HG02610 (cell line): ENCODE measurements at regions not wholly inside any gene's neighbourhood (a gene's known extent, or its start where the extent isn't known, plus 50 kb on each side); places are given as distances from the start of the nearest gene placed in this dataset.

Source experiments
- ATAC-seq: cut with Tn5 transposase; IDR thresholded peaks from one replicate; pipeline ENCODE4 v1.9.1; 2021; ENCODE audit warnings: mild to moderate bottlenecking, moderate library complexity; ENCODE audit not compliant: unreplicated experiment

DNA sequence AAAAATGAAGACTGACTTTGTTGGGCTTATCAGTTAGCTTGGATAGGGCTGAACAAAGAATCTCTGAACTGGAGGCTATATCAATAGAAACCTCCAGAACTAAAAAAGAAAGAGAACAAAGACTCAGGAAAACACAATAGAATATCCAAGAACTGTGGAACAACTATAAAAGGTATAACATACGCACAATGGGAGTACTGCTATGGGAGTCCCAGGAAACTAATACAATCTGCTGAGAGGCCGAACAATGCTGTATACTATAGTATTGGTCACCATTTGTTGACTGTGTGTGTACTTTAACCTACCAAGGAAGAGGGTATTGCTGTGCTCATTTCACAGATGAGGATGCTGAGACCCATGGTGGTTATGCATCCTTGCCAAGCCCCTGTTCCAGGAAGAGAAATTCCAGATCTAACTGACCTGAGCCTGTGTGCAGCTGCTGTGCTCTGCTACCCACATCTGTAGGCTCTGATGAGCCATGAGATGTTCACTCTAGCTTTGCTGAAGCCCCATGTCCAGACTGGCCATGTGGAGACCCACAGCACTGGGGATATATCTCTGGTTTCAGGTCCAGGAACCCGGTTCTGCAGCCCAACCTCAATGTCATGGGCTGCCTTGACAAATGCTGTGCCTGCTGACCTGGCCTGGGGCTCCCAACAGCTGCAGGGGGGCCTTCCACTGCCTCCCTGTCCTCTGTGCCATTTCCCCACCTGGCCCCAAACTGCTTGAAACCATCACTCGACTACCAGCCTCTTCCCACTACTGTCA lies 254.3 kb upstream of the TNRC6C start:
- ATAC-seq = no peak

DNA sequence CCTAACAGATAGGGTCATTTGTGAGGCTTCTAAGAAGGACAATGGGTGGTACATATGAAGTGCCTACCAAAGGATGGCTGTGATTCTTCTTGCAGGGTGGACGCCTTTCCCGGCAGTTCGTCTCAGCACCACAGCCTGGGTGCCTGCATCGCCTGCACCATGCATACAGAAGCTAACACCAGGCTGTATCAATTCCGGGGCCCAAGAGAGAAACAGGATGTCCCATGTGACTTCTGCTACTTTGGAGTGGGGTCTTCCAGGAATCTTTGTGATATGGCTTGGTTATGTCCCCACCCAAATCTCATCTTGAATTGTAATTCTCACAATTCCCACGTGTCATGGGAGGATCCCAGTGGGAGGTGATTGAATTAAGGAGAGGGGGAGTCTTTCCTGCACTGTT lies 251.6 kb upstream of the TNRC6C start:
- ATAC-seq = no peak

DNA sequence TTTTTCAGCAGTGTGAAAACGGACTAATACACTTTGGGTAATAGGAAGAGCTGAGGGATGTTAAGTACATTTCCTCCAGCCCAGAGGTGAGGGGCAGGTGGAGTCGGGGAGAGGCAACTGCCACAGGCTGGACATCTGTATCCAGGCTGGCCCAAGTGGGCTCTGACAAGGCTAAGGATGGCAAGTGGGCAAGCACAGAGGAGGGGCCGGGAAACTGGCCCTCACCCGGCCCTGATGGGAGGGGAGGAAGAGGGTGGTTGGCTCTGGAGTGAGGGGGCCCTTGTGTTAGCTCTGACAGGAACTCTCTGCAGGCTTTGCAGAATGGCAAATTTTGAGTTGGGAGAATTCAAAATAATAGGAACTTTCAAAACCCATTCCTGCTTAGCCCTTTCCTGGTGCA lies 251.0 kb upstream of the TNRC6C start:
- no peak for ATAC-seq

DNA sequence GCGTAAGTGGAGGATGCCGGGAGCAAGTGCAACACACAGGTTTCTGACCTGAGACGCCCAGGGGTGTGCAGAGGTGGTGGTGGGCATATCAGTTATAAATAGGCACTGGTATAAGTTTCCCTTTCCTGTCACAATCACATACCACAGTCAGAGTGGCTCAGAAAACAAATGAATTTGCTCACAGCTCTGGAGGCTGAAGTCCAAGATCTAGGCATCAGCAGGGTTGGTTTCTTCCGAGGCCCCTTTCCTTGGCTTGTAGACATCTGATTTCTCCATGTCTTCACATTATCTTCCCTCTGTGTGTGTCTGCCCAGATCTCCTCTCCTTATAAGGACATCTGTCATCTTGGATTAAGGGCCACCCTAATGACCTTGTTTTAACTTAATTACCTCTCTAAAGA lies 250.5 kb upstream of the TNRC6C start:
- no peak for ATAC-seq

DNA sequence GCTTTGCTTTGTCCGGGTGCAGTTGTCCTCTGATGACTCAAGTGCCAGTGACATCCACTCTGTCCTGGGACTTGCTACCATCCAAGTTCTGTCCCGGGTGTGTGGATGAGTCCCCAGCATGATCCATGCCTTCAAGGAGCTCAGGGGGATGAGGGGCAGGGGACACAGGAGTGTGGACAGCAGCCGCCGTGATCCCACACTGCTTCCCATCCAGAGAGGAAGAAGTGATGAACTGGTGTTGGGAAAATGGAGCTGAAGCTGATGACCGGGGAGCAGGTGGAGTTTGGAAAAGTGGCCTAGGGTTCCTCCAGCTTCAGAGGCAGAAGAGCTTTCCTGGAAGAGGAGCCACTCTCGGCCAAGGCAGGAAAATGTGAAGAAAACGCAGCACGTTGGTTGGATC lies 249.6 kb upstream of the TNRC6C start:
- no peak for ATAC-seq

DNA sequence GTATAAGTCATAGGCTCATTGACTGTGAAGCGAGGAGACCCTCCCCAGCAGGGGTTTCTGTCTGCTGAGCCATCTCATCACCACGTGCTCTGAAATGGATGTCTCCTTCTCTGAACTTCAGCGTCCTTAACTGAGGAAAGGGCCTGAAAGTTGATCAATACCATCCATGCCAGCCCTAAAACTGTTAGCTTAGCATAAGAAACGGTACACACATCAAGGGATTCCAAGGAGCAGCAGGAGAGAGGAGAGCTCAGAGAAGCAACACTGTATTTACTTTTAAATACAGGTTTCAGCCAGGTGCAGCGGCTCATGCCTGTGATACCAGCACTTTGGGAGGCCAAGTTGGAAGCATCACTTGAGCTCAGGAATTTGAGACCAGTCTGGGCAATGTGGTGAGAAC lies 248.9 kb upstream of the TNRC6C start:
- ATAC-seq = no peak

DNA sequence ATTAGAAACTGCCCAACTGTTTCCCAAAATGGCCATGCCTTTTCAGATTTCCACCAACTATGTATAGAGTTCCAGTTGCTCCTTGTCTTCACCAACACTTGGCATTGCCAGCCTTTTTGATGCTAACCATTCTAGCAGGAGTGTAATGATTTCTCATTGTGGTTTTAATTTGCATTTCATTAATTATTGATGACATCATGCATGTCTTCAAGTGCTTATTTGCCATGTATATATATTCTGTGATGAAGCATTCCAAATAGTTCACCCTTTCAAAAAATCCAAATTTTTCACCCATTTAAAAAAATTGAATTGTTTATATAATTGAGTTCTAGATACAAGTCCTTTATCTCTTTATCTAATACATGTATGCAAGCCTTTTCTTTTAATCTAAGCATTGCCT lies 245.9 kb upstream of the TNRC6C start:
- ATAC-seq = no peak

DNA sequence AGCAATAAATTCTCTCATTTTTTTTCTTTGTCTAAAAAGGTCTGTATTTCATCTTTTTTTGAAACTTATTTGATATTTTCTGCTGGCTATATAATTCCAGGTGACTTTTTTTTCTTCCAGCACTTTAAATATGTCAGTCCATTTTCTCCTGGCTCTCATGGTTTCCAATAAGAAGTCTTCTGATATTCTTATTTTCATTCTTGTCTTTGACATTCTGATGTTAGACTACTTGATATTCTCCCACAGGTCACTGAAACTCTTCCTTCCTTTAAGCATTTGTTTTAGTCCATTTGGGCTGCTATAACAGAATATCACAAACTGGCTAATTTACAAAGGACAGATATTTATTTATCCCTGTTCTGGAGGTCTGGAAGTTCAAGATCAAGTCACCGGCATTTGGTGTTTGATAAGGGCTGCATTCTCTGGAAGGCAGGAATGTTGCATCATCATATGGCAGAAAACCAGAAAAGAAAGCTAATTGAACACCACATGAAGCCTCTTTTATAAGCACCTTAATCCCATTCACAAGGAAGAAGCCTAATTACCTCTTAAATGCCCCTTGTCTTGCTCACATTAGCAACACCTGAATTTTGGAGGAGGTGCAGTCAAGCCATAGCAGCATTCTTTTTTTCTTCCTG lies 242.1 kb upstream of the TNRC6C start:
- no peak for ATAC-seq

DNA sequence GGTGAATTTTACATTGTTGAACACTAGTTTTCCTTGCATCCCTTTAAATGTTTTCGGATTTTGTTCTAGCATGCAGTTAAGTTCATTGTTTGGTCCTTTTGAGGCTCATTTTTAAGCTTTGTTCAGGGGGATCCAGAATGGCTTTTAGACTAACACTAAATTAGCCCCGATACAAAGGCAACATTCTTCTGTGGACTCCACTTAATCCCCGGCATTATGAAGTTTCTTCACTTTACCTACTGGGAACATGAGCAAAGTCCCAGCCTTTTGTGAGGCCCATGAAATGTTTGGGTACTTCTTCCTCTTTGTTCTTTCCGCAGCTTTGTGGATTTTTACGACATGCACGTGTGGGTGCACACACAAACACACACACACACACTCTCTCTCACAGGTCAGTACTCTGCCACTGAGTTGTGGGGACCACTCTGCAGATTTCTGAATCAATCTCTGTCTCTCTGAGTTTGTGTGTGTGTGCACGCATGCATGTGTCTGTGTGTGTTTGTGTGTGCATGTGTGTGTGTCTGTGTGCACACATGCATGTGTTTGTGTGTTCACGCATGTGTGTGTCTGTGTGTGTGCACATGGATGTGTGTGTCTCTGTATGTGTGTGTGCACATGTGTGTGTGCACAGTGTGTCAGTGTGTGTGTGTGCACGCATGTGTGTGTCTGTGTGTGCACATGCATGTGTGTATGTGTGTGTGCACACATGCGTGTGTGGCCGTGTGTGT lies 240.4 kb upstream of the TNRC6C start:
- ATAC-seq = no peak

DNA sequence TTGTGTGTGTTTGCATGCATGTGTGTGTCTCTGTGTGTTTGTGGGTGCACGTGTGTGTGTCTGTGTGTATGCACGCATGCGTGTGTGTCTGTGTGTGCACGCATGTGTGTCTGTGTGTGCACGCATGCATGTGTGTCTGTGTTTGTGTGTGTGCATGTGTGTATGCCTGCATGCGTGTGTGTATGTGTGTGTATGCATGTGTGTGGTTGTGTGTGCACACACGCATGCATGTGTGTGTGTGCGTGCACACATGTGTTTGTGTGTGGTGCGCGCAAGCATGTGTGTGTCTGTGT lies 239.9 kb upstream of the TNRC6C start:
- ATAC-seq = no peak

DNA sequence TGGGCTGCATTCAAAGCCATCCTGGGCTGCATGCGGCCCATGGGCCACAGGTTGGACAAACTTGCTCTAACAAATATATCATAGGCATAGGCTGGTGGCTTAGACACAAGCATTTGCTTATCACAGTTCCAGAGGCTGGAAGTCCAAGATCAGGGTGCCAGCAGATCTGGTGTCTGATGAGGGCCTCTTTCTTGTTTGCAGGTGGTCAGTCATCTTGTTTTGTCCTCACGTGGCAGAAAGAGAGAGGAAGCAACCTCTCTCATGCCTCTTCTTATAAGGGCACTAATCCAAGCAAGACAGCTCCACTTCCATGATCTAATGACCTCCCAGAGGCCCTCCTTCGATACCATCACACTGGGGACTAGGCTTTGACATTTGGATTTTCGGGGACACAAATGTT lies 238.7 kb upstream of the TNRC6C start:
- ATAC-seq = no peak

DNA sequence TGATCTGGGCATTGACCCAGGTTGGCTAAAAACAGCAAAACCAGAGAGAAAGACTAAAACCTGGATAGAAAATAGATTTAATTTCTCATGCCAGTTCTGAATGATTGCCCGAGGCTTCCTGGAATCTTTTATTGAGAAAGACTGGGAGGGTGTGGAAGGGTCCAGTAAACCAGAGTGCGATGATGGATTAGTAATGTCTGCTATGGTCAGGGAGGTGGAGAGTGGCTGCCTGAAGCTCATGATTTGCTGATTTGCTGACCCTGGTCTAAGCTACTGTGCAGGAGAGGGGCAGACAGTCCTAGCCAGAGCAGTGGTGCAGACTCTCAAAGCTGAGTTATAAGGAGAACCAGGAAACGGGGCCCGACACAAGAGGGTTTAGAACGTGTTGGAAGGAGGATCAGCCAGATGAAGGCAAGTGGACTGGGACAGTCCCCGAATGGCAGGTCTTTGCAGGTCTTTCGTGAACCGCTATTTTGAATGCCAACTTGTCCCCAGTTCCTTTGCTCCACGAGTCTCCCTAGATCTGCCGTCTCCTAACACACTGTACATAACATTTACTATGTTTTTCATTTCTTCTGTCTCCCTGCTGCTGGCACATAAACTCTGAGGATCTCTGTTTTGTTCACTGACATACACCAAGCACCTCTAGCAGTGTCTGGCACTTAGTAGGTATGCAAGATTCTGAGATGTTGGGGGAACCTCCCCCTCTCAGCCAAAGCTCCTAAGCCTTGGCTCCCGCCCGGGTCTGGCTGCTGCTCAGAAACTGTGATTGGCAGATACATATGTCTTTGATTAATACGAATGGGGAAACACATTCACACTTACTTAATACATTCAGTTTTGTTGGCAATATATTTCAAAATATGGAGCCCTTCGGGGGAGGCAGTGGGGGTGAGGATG lies 237.3 kb upstream of the TNRC6C start:
- ATAC-seq = no peak

DNA sequence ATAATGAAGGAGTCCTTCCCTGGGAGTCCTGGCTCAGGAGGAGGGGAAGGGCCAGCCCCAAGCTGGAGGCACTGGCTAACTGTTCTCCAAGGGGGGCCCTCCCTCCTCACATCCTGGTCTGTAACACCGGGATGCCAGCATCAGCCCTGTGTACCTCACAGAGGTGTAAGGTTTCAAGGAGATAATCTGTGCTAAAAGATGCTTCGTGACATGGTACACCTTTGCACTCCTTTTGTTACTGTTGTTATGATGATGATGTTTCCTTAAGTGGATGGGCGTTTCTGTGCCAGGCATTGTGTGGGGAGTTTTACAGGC lies 236.7 kb upstream of the TNRC6C start:
- no peak for ATAC-seq

DNA sequence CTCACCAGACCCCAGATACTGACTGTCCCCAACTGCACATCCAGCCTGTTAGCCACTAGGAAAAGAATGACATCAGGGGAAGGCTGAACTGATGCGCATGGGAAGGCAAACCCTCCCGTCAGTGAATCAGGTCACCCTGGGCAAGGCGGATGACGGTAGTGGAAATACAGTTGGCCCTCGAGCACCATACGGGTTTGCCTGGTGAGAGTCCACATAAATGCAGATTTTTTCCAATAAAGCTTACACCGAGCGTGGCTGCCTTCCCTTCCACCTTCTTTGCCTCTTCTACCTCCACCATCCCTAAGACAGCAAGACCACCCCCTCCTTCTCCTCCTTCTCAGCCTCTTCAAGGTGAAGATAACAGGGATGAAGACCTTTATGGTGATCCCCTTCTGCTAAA lies 236.1 kb upstream of the TNRC6C start:
- ATAC-seq = no peak

DNA sequence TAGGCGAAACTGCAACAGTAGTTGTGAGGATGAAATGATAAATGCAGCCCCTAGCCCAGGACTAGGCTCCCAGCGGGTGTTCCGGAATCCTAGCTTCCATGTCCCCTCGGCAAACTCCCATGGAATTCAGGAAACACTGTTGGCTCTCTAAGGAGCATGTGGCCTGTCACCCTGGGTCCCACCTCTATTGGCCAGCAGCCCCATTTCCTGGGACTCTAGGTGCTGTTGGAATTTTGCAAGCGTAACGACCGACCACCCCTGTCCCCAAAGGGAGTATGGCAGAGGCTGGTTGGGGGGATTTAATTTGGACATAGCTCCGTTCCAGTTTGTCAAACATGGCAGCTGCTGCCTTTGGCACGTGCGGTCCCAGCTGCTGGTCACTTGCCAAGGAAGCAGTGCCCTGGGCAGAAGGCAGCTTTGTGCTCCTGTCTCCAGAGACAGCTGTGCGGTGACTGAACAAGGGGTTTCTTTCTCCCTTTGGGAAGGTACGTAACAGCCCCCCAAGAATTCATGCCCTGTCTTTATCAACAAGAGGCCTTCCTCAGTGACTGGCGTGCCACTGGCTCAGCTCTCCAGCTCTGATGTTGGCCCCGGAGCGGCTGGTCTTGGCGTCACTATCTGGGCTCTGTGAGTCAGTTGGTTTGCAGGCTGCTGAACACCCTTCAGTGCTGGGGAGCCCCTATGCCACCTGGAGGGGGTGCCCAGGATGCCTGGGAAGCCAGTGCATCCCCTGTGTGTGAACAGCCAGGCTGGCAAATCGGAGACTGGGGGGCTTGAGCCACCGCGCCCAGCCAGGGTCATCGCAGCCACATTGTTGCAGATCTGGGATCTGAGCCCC lies 235.2 kb upstream of the TNRC6C start:
- no peak for ATAC-seq

DNA sequence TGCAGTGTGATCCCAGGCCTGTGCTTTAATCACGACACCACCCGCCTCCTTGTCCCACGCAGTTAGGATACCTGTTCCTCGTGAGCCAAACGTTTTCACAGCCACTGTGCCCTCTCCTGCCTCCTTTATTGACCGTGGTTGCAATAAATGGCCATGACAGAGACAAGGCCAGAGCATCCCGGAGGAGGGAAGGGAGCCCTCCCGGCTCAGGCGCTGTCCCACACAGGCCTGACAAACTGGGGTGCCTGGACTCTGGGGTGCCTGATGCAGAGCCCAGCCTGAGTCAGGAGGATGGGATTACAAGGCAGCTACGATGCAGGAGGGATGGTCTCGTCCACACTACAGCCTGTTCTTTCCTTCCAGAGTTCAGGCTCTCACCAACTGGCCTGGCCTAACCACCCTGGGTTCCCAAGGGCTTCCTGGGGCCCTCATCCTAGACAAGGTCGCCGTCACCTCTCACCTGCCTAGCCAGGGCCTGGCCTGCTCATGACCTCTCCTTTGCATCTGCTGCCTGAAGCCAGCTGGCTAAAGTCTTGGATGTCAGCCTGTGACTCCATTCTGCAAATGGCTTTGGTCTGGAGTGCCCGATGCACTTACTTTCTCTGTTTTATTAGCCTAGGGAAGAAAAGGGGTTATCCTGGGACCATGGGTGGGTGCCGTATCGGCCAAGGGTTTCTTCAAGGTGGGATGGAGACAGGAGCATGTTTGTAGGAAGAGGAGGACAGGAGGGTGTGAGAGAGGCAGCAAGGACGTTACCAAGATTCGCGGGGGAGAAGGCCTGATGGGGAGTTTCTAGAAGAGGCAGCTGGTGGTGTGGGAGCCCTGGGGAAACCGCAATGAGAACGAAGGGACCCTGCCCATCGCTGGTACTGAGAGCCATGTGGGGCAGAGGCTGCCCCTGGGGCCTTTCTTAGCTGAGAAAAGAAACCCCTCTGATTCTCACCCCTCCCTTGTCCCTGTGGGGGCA lies 234.3 kb upstream of the TNRC6C start:
- no peak for ATAC-seq

DNA sequence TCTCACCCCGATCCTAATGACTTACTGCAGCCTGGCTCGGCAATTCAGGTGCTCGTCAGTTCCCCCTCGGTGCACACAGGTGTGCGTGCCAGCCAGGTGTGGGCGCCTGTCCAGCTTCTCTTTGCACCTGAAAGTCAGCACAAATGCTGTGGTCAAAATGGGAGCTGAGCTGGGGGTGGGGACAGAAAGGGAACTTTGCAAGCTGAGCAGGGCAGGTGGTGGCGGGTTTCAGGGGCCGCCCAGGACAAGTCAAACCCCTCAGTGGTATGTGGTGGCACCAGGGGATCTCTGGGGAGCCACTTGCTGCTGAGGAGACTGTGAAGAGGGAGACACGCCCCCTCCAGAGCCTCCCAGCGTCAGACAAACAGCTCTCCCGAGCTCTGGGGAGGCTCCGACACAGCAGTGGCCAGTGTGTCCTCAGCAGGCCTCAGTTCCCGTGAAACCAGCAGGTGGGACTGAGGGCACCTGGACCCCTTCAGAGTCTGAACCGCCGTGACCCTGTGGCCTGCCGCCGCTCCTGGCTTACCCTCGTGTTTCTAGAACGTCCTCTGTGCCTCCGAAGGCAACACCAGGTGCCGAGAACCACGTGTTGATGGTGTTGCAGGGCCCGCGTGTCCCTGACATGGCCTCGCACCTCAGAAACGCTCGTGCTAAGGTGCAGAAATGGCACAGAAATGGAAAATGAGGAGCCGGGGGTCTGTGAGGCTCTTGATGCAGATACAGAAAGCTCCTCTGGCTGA lies 233.5 kb upstream of the TNRC6C start:
- no peak for ATAC-seq

DNA sequence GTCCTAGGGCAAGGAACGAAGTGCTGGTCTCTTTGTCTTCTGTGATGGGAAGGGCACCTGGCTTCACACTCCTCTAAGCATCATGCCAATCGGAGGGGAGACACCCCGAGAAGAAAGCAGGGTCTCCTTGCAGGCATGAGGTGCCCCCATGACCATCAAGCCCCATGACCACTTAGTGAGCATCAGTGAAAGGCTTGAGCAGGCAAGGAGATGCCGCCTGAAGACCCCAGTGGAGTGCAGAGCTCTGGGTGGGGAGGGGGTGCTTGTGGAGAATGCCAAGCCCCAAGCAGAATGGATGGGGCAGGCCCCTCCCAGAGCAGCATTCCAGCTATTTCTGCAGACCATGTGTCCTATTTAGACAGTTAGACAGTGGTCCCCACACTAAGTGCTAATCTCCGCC lies 232.7 kb upstream of the TNRC6C start:
- no peak for ATAC-seq

DNA sequence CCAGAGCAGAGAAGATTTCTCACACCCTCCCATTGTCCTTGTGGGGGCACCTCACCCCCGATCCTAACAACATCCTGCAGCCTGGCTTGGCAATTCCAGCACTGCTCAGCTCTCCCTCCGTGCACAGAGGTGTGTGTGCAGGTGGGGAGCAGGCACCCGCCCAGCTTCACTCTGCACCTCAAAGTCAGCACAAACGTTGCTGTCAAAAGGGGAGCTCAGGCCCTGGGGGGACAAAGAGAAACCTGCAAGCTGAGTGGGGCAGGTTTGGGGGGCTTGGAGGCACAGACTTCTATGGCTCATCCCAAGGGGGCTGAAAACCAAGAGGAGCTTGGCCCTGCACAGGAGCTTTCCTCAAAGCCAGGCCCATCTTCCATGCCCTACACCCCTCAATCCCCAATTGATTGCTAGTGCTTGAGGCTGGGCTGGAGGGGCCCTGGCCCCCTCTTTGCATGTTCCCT lies 231.9 kb upstream of the TNRC6C start:
- no peak for ATAC-seq
